Amniotic stem cell (primary cell): ENCODE measurements at regions not wholly inside any gene's neighbourhood (a gene's known extent, or its start where the extent isn't known, plus 50 kb on each side); places are given as distances from the start of the nearest gene placed in this dataset.

ENCODE experiments used
- DNase-seq: peaks from one replicate; lab custom pipeline; 2025; lab: John Stamatoyannopoulos, UW

DNA sequence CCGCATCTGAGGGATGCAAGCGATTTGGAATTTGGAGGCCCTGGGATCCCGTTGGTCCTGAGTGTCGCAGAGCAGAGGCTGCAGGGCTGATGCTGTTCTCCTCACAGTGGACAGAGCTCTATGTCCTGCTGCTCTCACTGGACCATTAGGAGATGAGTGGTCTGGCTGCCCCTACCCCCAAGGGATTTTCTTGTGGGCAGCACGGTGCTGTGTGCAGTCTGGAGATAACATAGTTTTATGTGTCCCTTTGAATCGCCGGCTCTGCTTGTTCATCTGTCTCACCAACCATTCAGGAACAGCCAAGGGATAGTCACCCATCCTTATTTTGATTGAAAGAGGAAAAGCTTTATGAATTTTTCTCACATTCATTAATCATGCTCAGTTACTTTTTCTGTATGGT is 49.9 kb downstream of the CHRM3 start:
- no peak for DNase-seq

DNA sequence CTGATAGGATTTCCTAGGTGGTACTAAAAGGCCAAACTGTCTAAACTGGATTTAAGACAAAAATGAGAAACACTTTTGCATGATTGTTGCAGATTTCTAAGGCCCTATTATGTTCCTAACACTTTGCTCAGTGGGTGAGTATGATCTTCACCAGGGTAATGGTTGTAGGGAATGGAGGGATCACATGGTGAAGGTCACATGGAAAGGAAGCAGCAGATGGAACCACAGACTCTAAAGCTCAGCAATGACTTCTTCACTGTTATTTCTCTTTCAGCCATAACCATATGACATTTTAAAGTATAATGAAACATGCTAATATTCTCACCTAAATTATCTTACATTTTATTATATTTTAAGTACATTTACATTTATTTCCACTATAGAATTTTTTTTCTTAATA is 51.5 kb downstream of the CHRM3 start:
- DNase-seq: no peak

DNA sequence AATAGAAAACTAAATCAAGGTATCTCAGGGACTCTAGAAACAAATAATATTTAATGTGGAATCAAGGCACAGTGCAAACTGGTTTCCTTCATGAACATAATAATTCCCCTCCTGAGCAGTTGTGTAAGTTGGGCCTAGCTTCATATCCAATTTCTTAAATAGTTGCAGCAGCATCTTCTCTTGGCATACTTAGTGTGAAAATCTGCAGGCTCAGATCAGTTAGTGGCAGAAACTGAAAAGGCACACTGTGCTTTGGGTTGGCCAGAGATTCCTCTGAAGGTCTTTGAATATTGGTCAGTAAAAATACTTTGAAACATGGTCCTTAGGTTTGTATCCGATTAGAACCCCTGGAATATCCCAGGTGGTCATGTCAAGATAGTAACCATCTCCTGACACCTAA is 52.5 kb downstream of the CHRM3 start:
- no peak for DNase-seq

DNA sequence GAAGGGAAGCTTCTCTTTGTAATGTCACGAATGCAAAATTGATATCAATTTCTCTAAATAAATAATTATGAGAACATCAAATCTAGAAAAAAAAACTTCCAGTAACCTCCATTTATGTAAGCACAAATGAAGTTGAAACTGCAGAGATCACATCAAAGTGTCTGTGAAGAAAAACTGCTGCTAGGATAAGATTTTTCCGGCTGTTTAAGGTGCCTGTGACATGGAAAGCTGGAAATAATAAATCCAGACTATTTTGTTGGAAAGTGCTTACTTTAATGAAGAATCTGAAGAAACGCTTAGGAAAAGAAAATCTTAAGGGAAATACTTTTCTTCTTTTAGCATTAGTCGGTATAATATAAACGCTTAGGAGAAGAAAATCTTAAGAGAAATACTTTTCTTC is 57.0 kb downstream of the CHRM3 start:
- no peak for DNase-seq

DNA sequence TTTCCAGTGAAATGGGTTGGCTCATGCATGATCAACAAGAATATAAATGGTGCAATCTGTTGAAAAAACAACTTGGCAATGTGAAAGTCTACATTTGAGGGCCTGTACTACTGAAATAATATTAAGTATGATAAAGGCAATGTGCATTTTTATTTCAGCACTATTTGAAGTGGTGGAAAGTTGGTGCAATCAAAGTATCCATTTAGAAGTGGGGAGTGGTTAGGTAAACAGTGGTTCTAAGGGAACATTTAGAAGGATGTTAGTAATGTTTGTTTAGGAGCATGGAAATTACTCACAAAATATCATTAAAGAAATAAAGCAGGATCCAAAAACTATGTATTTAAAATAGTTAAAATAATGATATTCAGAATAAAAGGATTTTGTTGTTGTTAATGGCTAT is 60.2 kb downstream of the CHRM3 start:
- no peak for DNase-seq

DNA sequence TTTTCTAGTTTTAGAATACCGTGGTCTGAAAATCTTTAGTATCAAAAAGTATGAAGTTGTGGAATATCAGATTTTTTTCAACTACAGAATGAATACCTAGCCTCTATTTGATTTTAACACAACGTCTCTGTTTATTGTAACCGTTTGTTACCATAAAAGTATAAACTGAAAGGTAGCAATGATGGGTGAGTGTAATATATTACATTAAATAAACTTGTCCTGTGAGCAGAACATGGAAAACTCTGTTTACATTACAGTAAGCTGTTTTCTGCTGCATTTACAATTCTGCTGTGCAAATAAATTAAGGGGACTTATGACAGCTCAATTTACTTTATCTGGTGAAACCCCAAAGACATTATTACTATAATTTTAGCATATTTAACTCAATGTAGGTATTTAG is 62.5 kb downstream of the CHRM3 start:
- DNase-seq: no peak

DNA sequence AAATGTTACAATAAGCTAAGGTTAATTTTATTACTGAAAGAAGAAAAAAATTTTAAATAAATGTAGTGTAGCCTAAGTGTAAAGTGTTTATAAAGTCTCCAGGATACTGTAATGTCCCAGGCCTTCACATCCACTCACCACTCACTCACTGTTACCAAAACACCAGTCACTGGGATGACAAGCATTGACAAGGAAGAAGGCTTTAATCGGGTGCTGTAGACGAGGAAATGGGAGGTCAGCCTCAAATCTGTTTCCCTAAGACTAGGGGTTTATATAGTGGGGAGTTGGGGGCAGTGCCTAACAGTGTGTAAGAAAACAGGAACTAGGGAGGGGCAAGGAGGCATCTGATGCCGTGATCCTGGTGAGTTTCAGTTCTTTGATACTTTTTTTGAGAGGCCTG is 69.4 kb downstream of the CHRM3 start:
- no peak for DNase-seq

DNA sequence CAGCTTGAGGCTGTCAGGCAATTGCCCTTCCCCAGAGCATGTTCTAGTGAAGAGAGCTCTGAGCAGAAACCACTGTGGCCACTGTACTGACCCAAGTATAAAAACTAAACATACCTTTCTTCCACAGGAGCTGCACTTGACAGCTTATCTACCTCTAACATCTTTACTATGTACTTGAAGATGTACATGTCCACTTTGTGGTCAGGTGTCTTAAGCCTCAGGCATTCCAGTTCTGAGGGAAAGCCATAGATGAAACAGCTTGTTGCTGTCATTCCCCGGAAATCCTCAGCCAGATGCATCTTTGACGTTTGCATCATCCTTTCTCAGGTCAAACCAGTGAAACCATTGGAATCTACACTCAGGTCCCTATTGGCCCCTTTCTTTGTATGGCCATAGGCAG is 70.4 kb downstream of the CHRM3 start:
- DNase-seq: no peak

DNA sequence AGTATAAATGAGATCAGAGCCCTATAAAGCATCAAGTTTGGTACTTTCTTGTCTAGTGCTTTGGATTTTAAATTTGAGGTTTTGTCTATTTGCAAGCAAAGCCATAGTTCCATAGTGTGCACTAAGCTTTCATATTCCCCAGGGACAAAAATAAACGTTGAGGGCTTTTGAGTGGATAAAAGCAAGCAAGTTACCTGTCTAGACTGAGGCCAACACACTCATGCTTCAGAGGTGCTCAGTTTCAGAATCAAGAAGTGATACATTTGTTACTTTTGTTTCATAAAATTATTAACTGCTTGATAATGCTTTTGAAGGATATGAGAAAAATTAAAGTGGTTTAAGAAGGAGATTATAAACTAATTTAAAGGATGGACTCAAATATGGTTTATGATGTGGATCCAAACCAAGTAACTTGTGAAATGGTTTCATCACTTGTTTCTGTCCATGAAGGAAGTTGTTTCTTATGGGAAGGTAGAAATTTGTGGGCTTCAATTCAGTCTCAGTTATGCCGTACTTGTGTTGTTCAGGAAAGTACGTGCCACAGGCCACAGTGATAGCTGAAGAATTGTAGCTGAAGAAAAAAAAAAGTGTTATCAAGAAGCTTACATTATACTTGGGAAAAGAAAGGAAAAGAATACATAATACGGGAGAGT is 71.2 kb downstream of the CHRM3 start:
- no peak for DNase-seq

DNA sequence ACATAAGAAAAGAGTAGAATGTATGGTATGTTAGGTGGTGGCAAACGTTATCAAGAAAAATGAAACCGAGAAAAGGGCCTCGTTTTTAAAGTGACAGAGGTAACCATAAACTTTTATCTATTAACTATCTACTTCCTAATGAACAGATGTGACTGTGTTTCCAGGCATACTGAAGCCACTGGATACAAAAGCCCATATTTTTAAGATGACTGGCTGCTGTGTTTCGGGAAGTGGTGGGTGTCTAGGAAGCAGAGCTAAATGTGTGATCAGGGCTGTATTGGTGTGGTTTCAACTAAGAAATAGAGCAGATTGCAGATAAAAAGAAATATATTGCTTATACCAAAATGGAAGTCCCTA is 71.8 kb downstream of the CHRM3 start:
- DNase-seq: no peak

DNA sequence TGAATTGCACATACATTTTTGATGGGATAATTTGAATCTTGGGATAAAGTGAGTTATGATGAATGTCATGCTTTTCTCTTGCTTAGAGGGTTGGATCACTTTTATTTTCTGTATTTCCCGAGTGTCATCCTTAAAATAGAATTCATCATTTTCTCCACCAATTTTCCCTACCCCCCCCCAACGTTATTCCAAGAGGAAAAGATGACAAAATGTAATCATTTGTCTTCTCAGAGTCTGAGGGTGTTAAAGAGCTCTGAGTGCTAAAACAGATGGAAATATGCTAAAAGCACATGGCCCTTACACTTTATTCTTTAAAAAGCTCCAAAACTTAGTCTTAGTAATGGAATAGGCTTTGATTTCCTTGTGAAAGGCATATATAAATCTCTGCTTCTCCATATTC is 81.4 kb downstream of the CHRM3 start:
- DNase-seq: no peak

DNA sequence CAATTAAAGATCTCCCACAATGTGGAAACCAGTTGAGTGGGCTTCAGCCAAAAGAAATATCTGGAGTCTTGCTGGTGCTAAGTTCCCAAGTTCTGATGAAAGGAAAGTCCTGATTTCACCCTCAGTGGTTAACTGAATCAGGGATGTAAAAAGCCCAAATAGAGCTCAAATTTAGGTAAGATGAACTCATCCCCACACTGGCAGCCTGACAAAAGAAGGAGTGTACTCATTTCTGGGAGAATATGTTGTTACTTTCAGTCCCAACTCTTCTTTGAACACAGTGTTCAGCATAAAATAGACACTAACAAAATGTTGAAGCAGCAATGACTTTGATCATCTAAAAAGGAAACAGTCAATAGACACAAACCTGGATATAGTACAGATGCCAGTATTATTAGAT is 91.7 kb downstream of the CHRM3 start:
- DNase-seq: no peak

DNA sequence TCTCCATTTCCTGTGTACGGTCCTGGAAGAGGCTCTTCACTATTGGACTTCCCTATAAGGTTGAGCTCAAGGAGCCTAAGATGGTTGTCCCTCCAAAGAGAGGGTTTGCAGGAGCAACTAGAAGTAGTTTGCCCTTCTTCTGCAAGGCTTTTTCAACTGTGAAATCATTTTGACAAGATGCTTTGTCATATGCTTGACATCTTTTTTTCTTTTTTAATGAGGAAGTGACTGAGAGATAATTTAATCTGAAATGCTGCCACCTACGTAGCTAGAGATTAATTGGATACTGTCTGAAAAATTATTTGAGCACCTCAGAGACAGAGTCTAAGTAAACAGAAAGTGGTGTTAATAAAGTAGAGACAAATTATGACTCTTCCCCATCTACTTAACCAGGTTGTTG is 97.0 kb downstream of the CHRM3 start:
- DNase-seq: no peak

DNA sequence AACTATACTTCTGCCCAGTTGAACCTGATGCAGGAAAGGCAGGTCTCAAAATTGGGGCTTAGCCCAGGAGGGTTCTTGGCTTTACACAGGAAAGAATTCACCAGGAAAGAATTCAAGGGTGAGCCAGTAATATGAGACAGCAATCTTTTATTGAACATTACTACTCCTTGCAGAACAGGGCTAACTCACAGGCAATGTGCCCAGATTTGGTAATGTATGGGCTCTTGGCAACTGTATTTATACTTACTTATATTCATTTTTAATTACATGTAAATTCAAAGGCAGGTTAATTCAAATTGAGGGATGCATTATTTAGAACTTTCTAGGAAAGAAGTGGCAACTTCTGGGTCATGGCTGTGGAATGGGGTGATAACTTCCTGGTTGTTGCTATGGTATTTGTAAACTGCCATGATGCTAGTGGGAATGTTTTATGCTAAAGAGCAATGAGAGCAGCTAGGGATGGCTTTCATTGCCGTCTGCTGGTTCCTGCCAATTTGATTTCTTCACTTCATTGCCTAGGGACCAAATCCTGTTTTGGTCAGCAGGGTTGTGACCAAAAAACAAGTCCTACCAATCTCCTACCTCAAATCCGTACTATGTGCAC is 107.5 kb downstream of the CHRM3 start:
- no peak for DNase-seq

DNA sequence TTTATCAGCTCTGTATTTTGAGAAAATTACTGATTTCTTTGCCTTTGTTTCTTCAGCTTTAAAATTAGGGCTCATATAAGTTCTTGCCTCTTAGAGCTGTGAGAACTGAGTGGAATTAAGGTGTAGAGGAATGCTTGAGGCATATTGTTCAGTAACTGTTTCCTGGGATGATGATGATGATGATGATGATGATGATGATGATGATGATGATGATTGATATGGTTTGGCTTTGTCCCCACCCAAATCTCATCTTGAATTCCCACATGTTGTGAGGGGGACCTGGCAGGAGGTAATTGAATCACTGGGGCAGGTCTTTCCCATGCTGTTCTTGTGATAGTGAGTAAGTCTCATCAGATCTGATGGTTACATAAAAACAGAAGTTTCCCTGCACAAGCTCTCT is 118.7 kb downstream of the CHRM3 start:
- DNase-seq: no peak

DNA sequence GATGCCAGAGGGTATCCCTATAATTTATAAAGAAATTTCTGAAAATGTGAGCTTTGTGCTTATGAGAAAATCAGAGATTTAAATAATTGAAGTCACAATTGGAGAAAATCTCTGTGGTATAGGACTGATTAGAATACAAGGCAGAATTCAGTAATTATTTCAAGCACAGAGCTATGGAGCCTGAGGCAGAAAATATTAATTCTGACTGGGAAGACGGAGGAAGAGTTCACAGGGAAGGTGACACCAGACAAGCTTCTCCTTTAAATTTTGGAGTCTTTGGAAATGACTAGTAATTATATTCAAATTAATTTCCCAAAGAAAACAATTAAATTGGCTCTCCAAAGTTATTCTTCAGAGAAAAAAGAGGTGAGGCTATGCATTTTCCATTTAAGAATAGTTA is 121.5 kb downstream of the CHRM3 start:
- DNase-seq: no peak

DNA sequence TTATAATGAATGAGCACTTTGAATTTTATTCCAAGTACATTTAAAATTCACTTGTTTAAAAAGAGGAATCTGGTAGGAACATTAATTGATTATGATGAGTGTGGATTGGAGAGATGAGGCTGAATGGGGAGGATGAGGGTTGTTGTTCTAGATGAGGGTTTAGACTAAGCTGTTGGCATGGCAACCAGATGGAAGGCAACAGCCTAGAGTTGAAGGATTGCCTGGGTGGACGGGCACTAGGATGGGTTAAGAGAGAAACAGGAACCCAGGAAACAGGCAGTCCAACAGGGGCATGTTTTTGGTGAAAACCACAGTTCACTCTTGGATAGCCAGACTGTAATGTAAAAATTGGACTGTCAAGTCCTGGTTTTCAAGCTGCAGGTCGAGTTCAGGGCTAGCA is 125.5 kb downstream of the CHRM3 start:
- DNase-seq: no peak

DNA sequence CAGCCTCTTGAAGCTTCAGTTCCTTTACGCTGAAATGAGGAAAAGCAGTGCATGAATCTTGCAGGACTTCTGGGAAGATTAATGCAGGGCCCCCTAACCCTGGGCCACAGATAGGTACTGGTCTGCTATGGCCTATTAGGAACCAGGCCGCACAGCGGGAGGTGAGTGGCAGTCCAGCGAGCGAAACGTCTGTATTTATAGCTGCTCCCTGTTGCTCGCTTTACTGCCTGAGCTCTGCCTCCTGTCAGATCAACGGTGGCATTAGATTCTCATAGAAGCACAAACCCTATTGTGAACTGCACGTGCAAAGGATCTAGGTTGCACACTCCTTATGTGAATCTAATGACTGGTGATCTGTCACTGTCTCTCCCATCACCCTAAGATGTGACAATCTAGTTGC is 130.2 kb downstream of the CHRM3 start:
- DNase-seq: no peak

DNA sequence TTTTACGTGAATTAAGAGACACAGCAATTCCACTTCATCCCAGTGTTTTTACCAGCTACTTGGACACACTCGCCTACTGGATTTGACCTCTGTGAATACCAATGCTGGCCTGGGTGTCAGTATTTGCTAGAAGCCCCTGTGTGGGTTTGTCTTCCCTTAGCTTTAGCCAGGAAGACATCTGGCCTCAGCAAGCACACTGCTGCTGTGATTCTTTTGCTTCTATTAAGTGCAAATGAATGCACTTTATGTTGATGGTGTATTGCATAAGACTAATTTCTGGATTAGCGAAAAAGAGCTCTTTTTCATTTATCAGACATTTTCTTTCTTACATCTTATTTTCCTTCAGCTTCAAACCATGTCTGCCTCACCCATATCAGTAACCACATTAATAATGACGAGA is 140.0 kb downstream of the CHRM3 start:
- DNase-seq: no peak

DNA sequence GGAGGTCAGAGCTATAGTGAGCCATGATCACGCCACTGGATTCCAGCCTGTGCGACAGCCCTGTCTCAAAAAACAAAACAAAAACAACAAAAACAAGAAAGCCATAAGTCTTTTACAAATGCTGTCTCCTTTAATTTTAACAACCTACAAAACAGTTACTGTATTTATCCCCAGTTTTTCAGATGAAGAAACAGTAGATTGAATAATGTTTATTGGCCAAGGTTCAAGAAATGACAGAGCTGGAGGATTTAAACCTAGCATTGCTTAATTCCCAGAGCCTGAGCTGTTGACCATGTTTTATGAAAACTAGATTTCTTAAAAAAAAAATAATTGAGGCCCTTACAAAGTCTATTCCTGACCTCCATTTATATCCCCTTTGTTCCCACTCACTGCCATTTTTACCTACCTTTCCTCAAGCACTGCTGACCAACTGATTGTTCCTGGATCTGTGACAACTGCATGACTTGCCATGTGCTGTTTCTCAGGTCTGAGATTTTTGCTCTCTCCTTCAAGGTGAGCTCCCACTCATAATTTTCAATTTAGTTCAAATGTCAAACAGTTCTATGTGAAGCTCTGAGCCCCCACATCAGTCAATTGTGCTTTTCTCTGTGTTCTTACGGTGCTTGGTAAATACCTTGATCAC is 140.8 kb downstream of the CHRM3 start:
- no peak for DNase-seq

DNA sequence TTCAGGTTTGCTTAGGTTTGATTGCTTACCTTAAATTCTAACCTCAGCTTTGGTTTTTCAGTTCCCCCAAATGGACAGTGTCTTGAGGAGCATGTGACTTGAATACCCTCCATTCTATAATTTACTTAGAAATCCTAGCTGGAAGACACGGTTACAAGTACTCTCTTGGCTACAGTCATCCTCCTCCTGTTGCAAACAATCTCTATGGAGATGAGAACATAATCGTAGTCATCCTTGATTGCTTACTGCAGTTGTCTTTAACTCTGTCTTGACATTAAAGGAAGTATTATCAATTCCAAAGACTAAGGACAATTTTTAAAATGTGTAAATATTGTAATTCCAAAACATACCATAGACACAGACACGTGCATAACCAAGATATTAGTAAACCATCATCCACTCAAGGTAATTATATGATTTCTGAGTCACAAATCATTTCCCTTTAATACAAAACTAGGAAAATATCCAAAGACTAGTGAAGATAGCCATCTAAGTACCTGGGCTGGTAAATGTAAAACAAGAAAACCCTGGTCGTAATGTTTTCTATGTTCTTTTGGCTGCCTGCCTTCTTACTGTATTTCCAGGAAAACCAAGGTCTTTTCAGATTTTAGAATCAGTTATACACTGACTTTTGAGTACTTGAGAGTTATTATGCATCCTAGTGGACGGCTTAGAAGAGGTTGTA is 149.9 kb downstream of the CHRM3 start:
- DNase-seq: no peak

DNA sequence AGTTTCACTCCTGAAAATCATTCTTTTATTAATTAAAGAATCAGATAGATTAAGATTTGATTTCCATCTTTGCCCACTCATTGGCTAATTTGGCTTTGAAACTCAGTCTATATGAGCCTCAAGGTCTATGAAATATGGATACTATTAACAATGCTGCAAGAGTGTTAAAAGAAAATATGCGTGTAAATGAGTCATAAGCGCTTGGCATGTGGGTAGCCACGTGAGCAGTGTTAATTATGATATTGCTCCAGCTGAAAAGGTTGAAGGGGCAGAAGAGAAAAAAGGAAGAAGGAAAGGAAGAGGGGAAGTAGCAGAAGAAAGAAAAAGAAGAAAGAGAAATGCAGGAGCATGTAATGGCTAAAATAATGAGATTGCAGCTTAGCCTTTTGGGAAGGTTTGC is 151.4 kb downstream of the CHRM3 start:
- no peak for DNase-seq

DNA sequence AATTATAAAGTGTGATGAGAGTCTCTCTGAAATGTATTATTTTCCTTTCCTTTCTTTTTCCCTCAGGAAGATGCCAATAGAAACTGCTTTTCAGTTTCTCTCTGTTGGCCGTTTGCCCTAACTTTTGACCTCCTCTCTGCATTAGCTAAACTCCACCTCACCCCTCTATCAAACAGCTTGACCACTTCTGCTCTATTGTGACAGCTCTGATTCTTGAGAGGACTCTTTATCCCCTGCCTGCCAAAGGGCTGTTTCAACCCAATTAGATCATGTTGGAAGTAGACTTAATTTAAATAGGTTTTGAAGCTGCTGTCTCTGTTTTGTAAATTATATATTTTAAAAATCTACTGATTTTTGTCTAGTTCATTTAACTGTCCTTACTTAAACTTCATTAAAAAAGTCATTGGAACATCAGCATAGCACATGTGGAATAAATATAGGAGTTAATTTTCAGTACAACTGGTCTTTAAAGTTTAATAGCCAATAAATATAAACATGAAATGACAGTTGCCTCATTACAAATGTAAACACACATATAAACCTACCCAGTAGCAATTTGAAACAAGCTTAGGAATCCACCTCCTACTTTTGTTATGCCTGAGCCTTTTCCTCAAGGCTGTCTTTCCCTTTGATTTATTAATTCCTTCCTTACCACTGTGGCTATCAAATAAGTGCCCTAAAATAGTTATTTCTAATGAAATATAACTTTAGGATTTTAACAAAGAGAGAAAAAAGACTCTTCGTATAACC is 152.0 kb downstream of the CHRM3 start:
- DNase-seq: no peak
